ENCODE measurements at regions not wholly inside any gene's neighbourhood (a gene's known extent, or its start where the extent isn't known, plus 50 kb on each side); places are given as distances from the start of the nearest gene placed in this dataset.
"Not testable (repeated sequence)": the region's sequence is repeated elsewhere in the genome, so short reads cannot be mapped to it uniquely, and the experiment has no call there.

DNA sequence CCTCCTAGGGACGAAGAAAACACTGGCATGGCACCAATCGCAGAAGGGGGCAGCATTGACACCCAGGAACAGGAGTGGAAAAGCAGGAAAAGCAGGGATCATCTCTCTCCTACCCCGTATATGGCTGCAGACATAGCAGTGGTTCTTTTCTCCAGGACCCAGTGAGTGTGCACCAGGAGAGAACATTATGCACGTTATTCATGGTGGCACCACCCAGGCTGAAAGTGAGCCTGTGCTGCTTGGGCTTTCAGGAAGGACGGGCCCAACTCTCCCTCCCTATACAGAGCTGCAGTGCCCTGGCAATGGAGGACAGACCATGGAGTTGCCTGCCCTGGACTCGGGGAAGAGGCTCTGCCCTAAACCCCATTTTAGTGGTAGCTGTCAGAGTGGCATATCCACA is 69.0 kb upstream of the FCGR1A start:
- not testable (repeated sequence) for TF ChIP-seq CTCF (IDR thresholded peaks at IDR 0.05; ENCODE audit: low read length); EZH2 (IDR thresholded peaks at IDR 0.05; ENCODE audit: borderline replicate concordance, low read length)

Measured in OCI-LY1 (cell line).